Adrenal gland (tissue), 9 donors: ENCODE measurements at regions not wholly inside any gene's neighbourhood (a gene's known extent, or its start where the extent isn't known, plus 50 kb on each side); places are given as distances from the start of the nearest gene placed in this dataset.

Experiments
- DNase-seq, 7 donors: peaks; one replicate each; pipeline ENCODE4 v3.0.0-alpha.2; 2019 to 2020
- H3K27ac ChIP-seq, 5 donors: fragments of 200-600 bp; sonication (generic) in 4 of 5; 1 replicate in 3 of 5; 2 replicates in 2 of 5; pipeline versions ENCODE4 v1.5.1 to v1.8.0; 2016 to 2020; ENCODE audit warnings: mild to moderate bottlenecking in 1 of 5
- H3K27me3 ChIP-seq: fragments of 200-600 bp; 2 replicates; pipeline ENCODE4 v1.8.0; 2021
- H3K36me3 ChIP-seq, 2 donors: fragments of 200-600 bp; replicated peaks in 1 of 2; 1 replicate in 1 of 2; 2 replicates in 1 of 2; pipeline versions ENCODE4 v1.5.1 to v1.8.0; 2018 to 2022
- H3K4me1 ChIP-seq, 2 donors: fragments of 200-600 bp; replicated peaks in 1 of 2; 1 replicate in 1 of 2; 2 replicates in 1 of 2; pipeline versions ENCODE4 v1.5.1 to v1.8.0; 2018 to 2021
- H3K4me3 ChIP-seq, 4 donors: fragments of 200-600 bp; sonication (generic) in 3 of 4; one replicate each; pipeline ENCODE4 v1.5.1; 2016 to 2018
- H3K9me3 ChIP-seq, 3 donors: fragments of 200-600 bp; sonication (generic) in 1 of 3; replicated peaks in 1 of 3; 1 replicate in 2 of 3; 2 replicates in 1 of 3; pipeline versions ENCODE4 v1.5.1 to v1.8.0; 2016 to 2021
- POLR2A ChIP-seq, 2 donors: fragments of 450-650 bp; IDR thresholded peaks; one replicate each; pipeline ENCODE4 v1.6.1; 2017; ENCODE audit warnings: antibody characterized with exemption in 2 of 2, mild to moderate bottlenecking in 2 of 2, moderate library complexity in 1 of 2
- WGBS, 4 donors: extraction: QIAGEN DNeasy Blood & Tissue Kit in 2 of 4; methylation state at CpG; one replicate each; pipeline versions ENCODE4 v1.1.5 to v1.1.7; 2013 to 2017; 5-methylcytosine and 5-hydroxymethylcytosine counted together
- intact Hi-C, 2 donors: fragments of 100-400 bp; cut with DNase I; formaldehyde crosslinking; loops; one replicate each; pipeline versions ENCODE4 v1.14.1 to v1.15.0; 2022 to 2023
- TF ChIP-seq, protein P1 (sequence below), 6 experiments: fragments of 450-650 bp in 4 of 6; fragments of 200-600 bp in 2 of 6; sonication (generic) in 1 of 6; IDR thresholded peaks; 1 replicate in 5 of 6; 2 replicates in 1 of 6; pipeline versions ENCODE4 v1.5.1 to v1.8.0; 2016 to 2021; ENCODE audit warnings: antibody characterized with exemption in 6 of 6, mild to moderate bottlenecking in 2 of 6, moderate library complexity in 1 of 6
- donor health status: healthy with polysubstance abuse.
- donor health status: Bipolar disorder and iron deficiency.
- donor health status: DM: yes; HTN: yes; CAD: no.
- donor health status: DM: no; HTN: no; CAD: no.
- donor health status: DM: no; HTN: no; CAD: no.

DNA sequence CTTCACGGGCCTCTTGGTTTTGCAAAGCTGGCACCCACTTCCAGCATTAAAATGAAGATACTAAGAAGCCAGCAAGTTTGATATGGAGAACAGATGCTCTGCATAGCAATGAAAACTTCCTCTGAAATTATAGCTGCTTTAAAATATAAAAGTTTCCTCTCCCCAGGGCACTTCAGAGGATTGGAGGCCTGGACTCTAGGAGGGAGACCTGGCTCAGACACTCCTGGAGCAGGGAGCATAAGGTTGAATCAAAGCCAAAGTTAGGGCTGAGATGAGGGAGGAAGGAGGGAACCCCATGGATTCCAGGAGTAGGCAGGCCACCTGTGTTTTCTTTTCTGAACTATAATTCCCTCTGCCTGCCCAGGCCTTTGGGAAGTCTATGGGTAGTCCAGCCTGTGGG lies 176.0 kb upstream of the RPL38 start:
- DNase-seq, result no peak
- intact Hi-C loops, result no loop called here
- WGBS, 4 donors, result 63 to 86% (median 74%) methylated on average over 1 of the region's 1 CpG

DNA sequence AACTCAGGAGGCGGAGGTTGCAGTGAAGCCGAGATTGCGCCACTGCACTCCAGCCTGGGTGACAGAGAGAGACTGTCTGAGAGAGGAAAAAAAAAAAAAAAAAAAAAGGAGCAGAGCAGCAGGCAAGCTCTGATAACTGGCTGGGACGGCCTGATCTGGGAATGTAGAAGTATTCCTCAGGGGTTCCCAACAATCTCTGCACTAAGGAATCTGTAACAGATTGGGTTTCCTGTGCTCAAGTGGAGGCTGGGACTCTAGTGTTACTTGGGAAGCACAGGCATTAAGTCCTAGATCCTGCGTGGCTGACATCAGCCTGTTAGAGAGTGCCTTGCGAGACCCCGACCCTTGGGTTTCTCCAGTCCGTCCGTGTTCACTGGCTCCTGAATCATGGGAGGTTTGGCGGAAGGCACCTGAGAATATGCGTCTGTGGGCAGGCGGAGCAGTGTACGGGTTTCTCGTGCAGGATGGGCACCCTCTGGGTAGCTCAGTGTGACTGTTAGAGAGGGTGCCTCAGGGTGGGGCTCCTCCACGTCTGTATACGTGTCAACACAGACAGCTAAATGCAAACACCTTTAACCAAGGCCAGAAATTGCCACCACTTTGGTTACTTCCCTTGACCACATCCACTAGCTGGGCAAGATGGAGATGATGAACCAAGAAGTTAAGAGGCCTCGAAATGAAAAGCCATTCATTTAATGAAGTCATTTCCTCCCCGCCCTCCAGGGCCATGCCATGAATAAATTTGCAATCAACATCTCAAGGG lies 174.9 kb upstream of the RPL38 start:
- Histone ChIP-seq H3K27ac (no peak overlapping the region), H3K27me3 (no peaks in the 10 kb centered on the region), H3K9me3 (no peaks in the 10 kb centered on the region), H3K36me3 (no peaks in the 10 kb centered on the region), H3K4me3 (no peak overlapping the region), H3K4me1 (no peaks in the 10 kb centered on the region)
- TF ChIP-seq, protein P1, sequence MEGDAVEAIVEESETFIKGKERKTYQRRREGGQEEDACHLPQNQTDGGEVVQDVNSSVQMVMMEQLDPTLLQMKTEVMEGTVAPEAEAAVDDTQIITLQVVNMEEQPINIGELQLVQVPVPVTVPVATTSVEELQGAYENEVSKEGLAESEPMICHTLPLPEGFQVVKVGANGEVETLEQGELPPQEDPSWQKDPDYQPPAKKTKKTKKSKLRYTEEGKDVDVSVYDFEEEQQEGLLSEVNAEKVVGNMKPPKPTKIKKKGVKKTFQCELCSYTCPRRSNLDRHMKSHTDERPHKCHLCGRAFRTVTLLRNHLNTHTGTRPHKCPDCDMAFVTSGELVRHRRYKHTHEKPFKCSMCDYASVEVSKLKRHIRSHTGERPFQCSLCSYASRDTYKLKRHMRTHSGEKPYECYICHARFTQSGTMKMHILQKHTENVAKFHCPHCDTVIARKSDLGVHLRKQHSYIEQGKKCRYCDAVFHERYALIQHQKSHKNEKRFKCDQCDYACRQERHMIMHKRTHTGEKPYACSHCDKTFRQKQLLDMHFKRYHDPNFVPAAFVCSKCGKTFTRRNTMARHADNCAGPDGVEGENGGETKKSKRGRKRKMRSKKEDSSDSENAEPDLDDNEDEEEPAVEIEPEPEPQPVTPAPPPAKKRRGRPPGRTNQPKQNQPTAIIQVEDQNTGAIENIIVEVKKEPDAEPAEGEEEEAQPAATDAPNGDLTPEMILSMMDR (IDR thresholded peaks at IDR 0.05), result no peak
- no peak for TF ChIP-seq POLR2A (IDR thresholded peaks at IDR 0.05)
- no peak for DNase-seq
- WGBS, 4 donors, result 77 to 85% (median 81%) methylated on average over 18 of the region's 18 CpGs
- intact Hi-C loops, result no loop called here

More for the DNA sequence above, 176.0 kb upstream of the RPL38 start:
- Histone ChIP-seq H3K27ac (no peak overlapping the region), H3K4me1 (no peaks in the 10 kb centered on the region), H3K9me3 (no peaks in the 10 kb centered on the region), H3K4me3 (no peak overlapping the region), H3K27me3 (no peaks in the 10 kb centered on the region), H3K36me3 (no peaks in the 10 kb centered on the region)
- TF ChIP-seq POLR2A (IDR thresholded peaks at IDR 0.05), result no peak
- TF ChIP-seq, protein P1 (IDR thresholded peaks at IDR 0.05), result no peak

DNA sequence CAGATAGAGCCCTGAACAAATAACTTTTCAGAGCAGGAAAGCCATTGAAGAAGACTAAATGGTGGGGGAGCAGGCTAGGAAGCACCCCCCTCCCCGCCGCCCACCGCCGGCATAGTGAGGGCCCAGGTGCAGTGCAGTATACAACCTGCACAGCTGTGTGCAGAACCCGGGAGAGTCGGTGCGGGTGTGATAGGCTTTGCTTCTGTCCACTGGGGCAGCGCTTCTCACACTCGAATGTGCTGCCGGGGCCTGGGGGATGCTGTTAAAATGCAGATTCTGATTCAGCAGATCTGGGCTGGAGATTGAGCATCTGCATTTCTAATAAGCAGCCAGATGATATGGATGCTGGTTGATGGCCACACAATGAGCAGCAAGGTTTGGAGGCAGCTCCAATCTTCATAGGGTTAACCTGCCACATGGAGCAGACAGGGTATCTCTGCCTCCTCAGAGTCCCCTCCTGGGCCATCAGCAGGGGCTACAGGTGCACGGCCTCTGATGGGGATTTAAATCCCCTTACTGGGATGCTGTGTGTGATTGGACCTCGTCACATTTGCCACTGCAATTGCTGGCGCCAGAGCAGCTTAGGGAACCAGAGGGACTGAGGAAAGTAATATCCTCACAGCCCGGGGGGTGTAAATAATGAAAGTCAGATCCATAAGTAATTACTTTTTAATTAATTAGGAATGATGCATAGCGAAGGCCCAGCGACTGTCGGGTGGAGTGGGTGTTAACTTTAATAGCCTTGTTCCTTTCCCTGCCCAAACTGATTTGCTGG lies 172.0 kb upstream of the RPL38 start:
- H3K27ac ChIP-seq, result no peak overlapping the region
- no peaks in the 10 kb centered on the region for H3K36me3 ChIP-seq
- intact Hi-C loops, result no loop called here
- H3K4me1 ChIP-seq, result no peaks in the 10 kb centered on the region
- H3K9me3 ChIP-seq, result no peaks in the 10 kb centered on the region
- H3K4me3 ChIP-seq, result no peak overlapping the region
- TF ChIP-seq, protein P1 (IDR thresholded peaks at IDR 0.05), result no peak
- no peak for TF ChIP-seq POLR2A (IDR thresholded peaks at IDR 0.05)
- WGBS, 4 donors, result 72 to 82% (median 80%) methylated on average over 15 to 17 of the region's 17 CpGs
- no peaks in the 10 kb centered on the region for H3K27me3 ChIP-seq
- DNase-seq, result no peak

DNA sequence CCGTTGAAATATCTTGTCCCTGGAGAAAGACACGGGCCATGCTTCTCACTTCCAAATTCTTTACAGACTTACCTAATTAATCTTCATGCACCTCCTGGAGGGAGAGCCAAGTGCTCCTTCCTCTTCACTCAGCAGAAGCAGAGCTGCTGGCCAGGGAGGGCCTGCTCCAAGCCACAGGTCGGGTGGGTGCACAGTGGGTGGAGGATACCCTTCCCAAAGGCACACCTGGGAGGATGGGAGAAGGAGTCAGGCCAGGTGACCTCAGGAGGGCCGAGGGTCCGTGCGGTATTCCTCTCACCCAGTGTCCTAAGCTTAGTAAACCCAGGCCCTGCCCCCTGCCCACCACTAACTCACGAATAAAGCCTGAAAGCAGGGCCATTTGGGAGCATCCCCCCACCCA lies 171.3 kb upstream of the RPL38 start:
- WGBS, 4 donors, result 44 to 52% (median 48%) methylated on average over 5 to 7 of the region's 7 CpGs
- H3K27me3 ChIP-seq, result no peaks in the 10 kb centered on the region
- H3K27ac ChIP-seq, result no peak overlapping the region
- no peaks in the 10 kb centered on the region for H3K36me3 ChIP-seq
- no peak for TF ChIP-seq POLR2A (IDR thresholded peaks at IDR 0.05)
- TF ChIP-seq, protein P1 (IDR thresholded peaks at IDR 0.05), result no peak
- no peak for DNase-seq
- H3K9me3 ChIP-seq, result no peaks in the 10 kb centered on the region
- no peak overlapping the region for H3K4me3 ChIP-seq
- H3K4me1 ChIP-seq, result no peaks in the 10 kb centered on the region
- intact Hi-C loops, result no loop called here
